Keratinocyte (primary cell): ENCODE measurements at regions not wholly inside any gene's neighbourhood (a gene's known extent, or its start where the extent isn't known, plus 50 kb on each side); places are given as distances from the start of the nearest gene placed in this dataset.

Source experiments
- DNase-seq: peaks from one replicate; pipeline ENCODE4 v3.0.0-alpha.2; 2011; ENCODE audit warnings: low read depth, missing footprints, low spot score
- FAIRE-seq: peaks from 2 replicates; lab custom pipeline; 2011; peaks lifted over from hg19 to GRCh38; lab: Jason Lieb, UNC
- H2AFZ ChIP-seq: 2 replicates; pipeline ENCODE4 v1.6.0; 2012; ENCODE audit warnings: low read length, control low read depth, inconsistent platforms; ENCODE audit not compliant: control insufficient read depth
- H3K27ac ChIP-seq: 2 replicates; pipeline ENCODE4 v1.5.1; 2011; ENCODE audit warnings: low read length; ENCODE audit not compliant: control insufficient read depth, insufficient read depth
- H3K27me3 ChIP-seq: 3 replicates; pipeline ENCODE4 v1.6.0; 2011; ENCODE audit warnings: low read length; ENCODE audit not compliant: control insufficient read depth, insufficient read depth; ENCODE audit errors: extremely low read depth
- H3K36me3 ChIP-seq, 2 experiments: 2 replicates in 1 of 2; 3 replicates in 1 of 2; pipeline ENCODE4 v1.5.1; 2011; ENCODE audit warnings: low read length in 2 of 2, mild to moderate bottlenecking in 1 of 2; ENCODE audit not compliant: control insufficient read depth in 2 of 2, insufficient read depth in 2 of 2; ENCODE audit errors: extremely low read depth in 1 of 2
- H3K4me1 ChIP-seq: 3 replicates; pipeline ENCODE4 v1.5.1; 2011; ENCODE audit warnings: low read length; ENCODE audit not compliant: control insufficient read depth, insufficient read depth; ENCODE audit errors: extremely low read depth
- H3K4me2 ChIP-seq: 3 replicates; pipeline ENCODE4 v1.6.0; 2011; ENCODE audit warnings: low read depth, low read length; ENCODE audit not compliant: control insufficient read depth, insufficient read depth; ENCODE audit errors: extremely low read depth
- H3K4me3 ChIP-seq, 3 experiments: fragments of 200-600 bp in 1 of 3; sonication (generic) in 1 of 3; 2 replicates in 2 of 3; 3 replicates in 1 of 3; pipeline ENCODE4 v1.5.1; 2011 to 2016; ENCODE audit warnings: low read length in 3 of 3, mild to moderate bottlenecking in 3 of 3, control low read depth in 2 of 3, inconsistent platforms in 1 of 3, low read depth in 1 of 3, mixed read lengths in 1 of 3, mixed run types in 1 of 3, moderate library complexity in 1 of 3; ENCODE audit not compliant: control insufficient read depth in 2 of 3, insufficient read depth in 2 of 3; ENCODE audit errors: extremely low read depth in 1 of 3
- H3K79me2 ChIP-seq: 2 replicates; pipeline ENCODE4 v1.6.0; 2012; ENCODE audit warnings: low read length; ENCODE audit not compliant: control insufficient read depth, insufficient read depth
- H3K9ac ChIP-seq: 3 replicates; pipeline ENCODE4 v1.6.0; 2011; ENCODE audit warnings: low read length; ENCODE audit not compliant: control insufficient read depth, insufficient read depth; ENCODE audit errors: extremely low read depth
- H3K9me1 ChIP-seq: 3 replicates; pipeline ENCODE4 v1.6.0; 2011; ENCODE audit warnings: low read length; ENCODE audit not compliant: control insufficient read depth, insufficient read depth; ENCODE audit errors: extremely low read depth
- H3K9me3 ChIP-seq: 2 replicates; pipeline ENCODE4 v1.5.1; 2012; ENCODE audit warnings: low read depth, low read length; ENCODE audit not compliant: control insufficient read depth
- H4K20me1 ChIP-seq: 3 replicates; pipeline ENCODE4 v1.6.0; 2011; ENCODE audit warnings: low read length; ENCODE audit not compliant: control insufficient read depth, insufficient read depth; ENCODE audit errors: extremely low read depth
- CTCF ChIP-seq, 3 experiments: IDR thresholded peaks in 1 of 3; conservative IDR thresholded peaks in 1 of 3; optimal IDR thresholded peaks in 1 of 3; 2 replicates in 2 of 3; 3 replicates in 1 of 3; pipeline versions ENCODE3 to v1.5.1; 2011; ENCODE audit warnings: low read length in 3 of 3, mild to moderate bottlenecking in 3 of 3, moderate library complexity in 2 of 3, control low read depth in 1 of 3, inconsistent platforms in 1 of 3; ENCODE audit not compliant: insufficient read depth in 2 of 3; ENCODE audit errors: extremely low read depth in 1 of 3
- EZH2 ChIP-seq: IDR thresholded peaks from one replicate; pipeline ENCODE4 v1.6.1; 2012; ENCODE audit warnings: inconsistent platforms, mild to moderate bottlenecking, low read length, moderate library complexity
- dilution Hi-C: fragments of 300-500 bp; cut with MboI; formaldehyde crosslinking; loops from one replicate; pipeline ENCODE4 v1.7.0; 2020; ENCODE audit warnings: low sequenced_read_pairs; ENCODE audit not compliant: extremely low pct_ligation_motif_present

- H3K36me3 ChIP-seq, result no peaks in the 10 kb centered on the region
- DNase-seq, result no peak
- H3K9me1 ChIP-seq, result no peaks in the 10 kb centered on the region
- H3K27ac ChIP-seq, result no peak overlapping the region
- no peaks in the 10 kb centered on the region for H3K27me3 ChIP-seq
- no peak for TF ChIP-seq CTCF (optimal IDR thresholded peaks at IDR 0.05 in 1 of 3, IDR thresholded peaks at IDR 0.05 in 1 of 3, conservative IDR thresholded peaks at IDR 0.05 in 1 of 3; ENCODE audit: extremely low read depth in 1 of 3, insufficient read depth in 2 of 3, low read length in 3 of 3)
- TF ChIP-seq EZH2, result no peak
- H3K4me3 ChIP-seq, result no peak overlapping the region
- H2AFZ ChIP-seq, result no peak overlapping the region
- no peaks in the 10 kb centered on the region for H4K20me1 ChIP-seq
- dilution Hi-C loops, result no loop called here
- H3K9ac ChIP-seq, result no peak overlapping the region
- no peak for FAIRE-seq
- H3K79me2 ChIP-seq, result no peaks in the 10 kb centered on the region
- H3K4me1 ChIP-seq, result no peaks in the 10 kb centered on the region
- H3K4me2 ChIP-seq, result no peak overlapping the region
- no peaks in the 10 kb centered on the region for H3K9me3 ChIP-seq
Observed at GRCh38 chr6:114418304-114418972, 75.6 kb upstream of the HS3ST5 start.

GRCh38 chr6:114407426-114408035 is 64.7 kb upstream of the HS3ST5 start:
- H3K79me2 ChIP-seq, result no peaks in the 10 kb centered on the region
- no peaks in the 10 kb centered on the region for H3K4me1 ChIP-seq
- dilution Hi-C loops, result no loop called here
- no peaks in the 10 kb centered on the region for H3K9me3 ChIP-seq
- DNase-seq (no peak), FAIRE-seq (no peak)
- H3K9ac ChIP-seq, result no peak overlapping the region
- no peak overlapping the region for H3K4me3 ChIP-seq
- H3K27me3 ChIP-seq, result no peaks in the 10 kb centered on the region
- no peaks in the 10 kb centered on the region for H4K20me1 ChIP-seq
- TF ChIP-seq CTCF (optimal IDR thresholded peaks at IDR 0.05 in 1 of 3, IDR thresholded peaks at IDR 0.05 in 1 of 3, conservative IDR thresholded peaks at IDR 0.05 in 1 of 3; ENCODE audit: extremely low read depth in 1 of 3, insufficient read depth in 2 of 3, low read length in 3 of 3) (no peak), EZH2 (no peak)
- H3K4me2 ChIP-seq, result no peak overlapping the region
- H3K27ac ChIP-seq, result no peak overlapping the region
- no peak overlapping the region for H2AFZ ChIP-seq
- H3K36me3 ChIP-seq, result no peaks in the 10 kb centered on the region
- no peaks in the 10 kb centered on the region for H3K9me1 ChIP-seq
